ENCODE measurements at regions not wholly inside any gene's neighbourhood (a gene's known extent, or its start where the extent isn't known, plus 50 kb on each side); places are given as distances from the start of the nearest gene placed in this dataset.
A peak's percentile ranks its signal among the peaks of the same experiment; 100 is the strongest.

DNA sequence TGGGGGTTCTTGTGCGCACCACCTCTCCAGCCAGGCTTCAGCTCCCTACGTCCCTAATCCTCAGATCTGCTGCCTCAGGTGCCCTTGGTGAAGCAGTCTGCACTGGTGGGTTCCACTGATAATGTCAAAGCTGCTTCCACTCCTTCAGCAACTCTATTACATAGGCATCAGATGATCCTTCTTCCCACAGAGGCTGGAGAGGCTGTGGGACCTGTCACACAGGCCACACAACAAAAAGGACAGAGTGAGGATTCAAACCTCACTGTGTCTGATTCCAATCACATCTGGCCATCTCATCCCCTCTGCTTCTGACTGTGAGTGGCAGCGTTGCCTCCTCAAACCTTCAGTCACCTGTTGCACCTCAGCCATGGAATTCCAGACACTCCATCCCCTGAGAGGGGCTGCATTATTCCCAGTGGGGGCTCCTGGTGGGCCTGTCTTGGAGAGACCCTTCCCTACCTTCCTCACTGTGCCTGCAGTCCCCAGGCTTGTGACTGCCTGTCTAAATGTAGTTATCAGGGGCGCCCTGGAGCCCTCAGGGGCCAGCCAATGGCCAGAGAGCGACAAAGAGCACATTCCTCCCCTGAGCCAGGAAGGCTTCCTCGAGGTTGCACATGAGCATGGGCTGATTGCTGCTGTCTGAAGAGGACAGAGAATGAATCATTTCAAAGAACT lies 211.4 kb upstream of the ECI2 start:
- Histone ChIP-seq H3K36me3 (ENCODE audit: insufficient read depth) (no peaks in the 10 kb centered on the region), H3K9me2 (ENCODE audit: insufficient read depth) (no peaks in the 10 kb centered on the region), H2AFZ (peak overlapping the region; percentile 43; the same call in 1 of the 2 replicates), H3K4me1 (ENCODE audit: insufficient read depth) (no peaks in the 10 kb centered on the region), H3K4me3 (no peak overlapping the region), H3F3A (replicated peaks; ENCODE audit: low read depth) (no peaks in the 10 kb centered on the region), H3K27me3 (ENCODE audit: insufficient read depth) (no peaks in the 10 kb centered on the region), H4K20me1 (replicated peaks; ENCODE audit: insufficient read depth) (no peaks in the 10 kb centered on the region), H3K79me2 (replicated peaks; ENCODE audit: insufficient read depth) (no peaks in the 10 kb centered on the region), H3K4me2 (no peak overlapping the region), H3K27ac (ENCODE audit: low read depth) (no peak overlapping the region)
- Mint-ChIP-seq H3K4me1 (no peaks in the 10 kb centered on the region; the same call in 2 of the 3 replicates), H3K9me3 (no peaks in the 10 kb centered on the region; the same call in 2 of the 3 replicates), H3K36me3 (ENCODE audit: low read depth) (no peaks in the 10 kb centered on the region; the same call in 2 of the 3 replicates), H3K27me3 (ENCODE audit: insufficient read depth, low read depth, poor library complexity) (no peaks in the 10 kb centered on the region), H3K4me3 (no peak overlapping the region), H3K27ac (no peak overlapping the region)
- no peak for TF ChIP-seq ZNF114 (CRISPR knock-in tag; IDR thresholded peaks at IDR 0.05)
- no peak for TF ChIP-seq JUNB (IDR thresholded peaks at IDR 0.05; ENCODE audit: unreplicated experiment)
- TF ChIP-seq EZH2 (IDR thresholded peaks at IDR 0.05; ENCODE audit: low read depth, unreplicated experiment): no peak
- ATAC-seq: peak; percentile 57
- DNase-seq (ENCODE audit: low spot score): no peak

GRCh38 chr6:4345543-4345942 lies 210.2 kb upstream of the ECI2 start:
- Mint-ChIP-seq H3K4me3 (no peak overlapping the region), H3K27ac (no peak overlapping the region), H3K36me3 (ENCODE audit: low read depth) (no peaks in the 10 kb centered on the region; the same call in 2 of the 3 replicates), H3K4me1 (peaks cover 5% of the 10 kb centered on the region; the same call in 2 of the 3 replicates), H3K9me3 (no peaks in the 10 kb centered on the region; the same call in 2 of the 3 replicates), H3K27me3 (ENCODE audit: insufficient read depth, low read depth, poor library complexity) (no peaks in the 10 kb centered on the region)
- no peaks in the 10 kb centered on the region for H3K4me1 ChIP-seq (ENCODE audit: insufficient read depth)
- H3K9me2 ChIP-seq (ENCODE audit: insufficient read depth): no peaks in the 10 kb centered on the region
- no peak overlapping the region for H2AFZ ChIP-seq
- no peaks in the 10 kb centered on the region for H3K79me2 ChIP-seq (replicated peaks; ENCODE audit: insufficient read depth)
- no peak overlapping the region for H3K4me2 ChIP-seq
- DNase-seq (ENCODE audit: low spot score) (no peak), ATAC-seq (no peak)
- H4K20me1 ChIP-seq (replicated peaks; ENCODE audit: insufficient read depth): no peaks in the 10 kb centered on the region
- no peaks in the 10 kb centered on the region for H3K27me3 ChIP-seq (ENCODE audit: insufficient read depth)
- no peaks in the 10 kb centered on the region for H3F3A ChIP-seq (replicated peaks; ENCODE audit: low read depth)
- H3K27ac ChIP-seq (ENCODE audit: low read depth): no peak overlapping the region
- H3K4me3 ChIP-seq: no peak overlapping the region
- H3K36me3 ChIP-seq (ENCODE audit: insufficient read depth): no peaks in the 10 kb centered on the region
- TF ChIP-seq JUNB (IDR thresholded peaks at IDR 0.05; ENCODE audit: unreplicated experiment) (no peak), ZNF331 (CRISPR knock-in tag; IDR thresholded peaks at IDR 0.05; ENCODE audit: low read depth) (no peak), NANOG (IDR thresholded peaks at IDR 0.05; ENCODE audit: borderline replicate concordance) (no peak), ZNF114 (CRISPR knock-in tag; IDR thresholded peaks at IDR 0.05) (no peak), POLR2AphosphoS5 (IDR thresholded peaks at IDR 0.05; ENCODE audit: low read depth) (no peak), EZH2phosphoT487 (IDR thresholded peaks at IDR 0.05; ENCODE audit: unreplicated experiment) (no peak), CREB1 (CRISPR knock-in tag; IDR thresholded peaks at IDR 0.05; ENCODE audit: low read depth) (no peak), EZH2 (IDR thresholded peaks at IDR 0.05; ENCODE audit: low read depth, unreplicated experiment) (no peak), STAT1 (IDR thresholded peaks at IDR 0.05; ENCODE audit: unreplicated experiment) (no peak), ZNF462 (CRISPR knock-in tag; IDR thresholded peaks at IDR 0.05) (no peak)
- TF ChIP-seq, protein P1, sequence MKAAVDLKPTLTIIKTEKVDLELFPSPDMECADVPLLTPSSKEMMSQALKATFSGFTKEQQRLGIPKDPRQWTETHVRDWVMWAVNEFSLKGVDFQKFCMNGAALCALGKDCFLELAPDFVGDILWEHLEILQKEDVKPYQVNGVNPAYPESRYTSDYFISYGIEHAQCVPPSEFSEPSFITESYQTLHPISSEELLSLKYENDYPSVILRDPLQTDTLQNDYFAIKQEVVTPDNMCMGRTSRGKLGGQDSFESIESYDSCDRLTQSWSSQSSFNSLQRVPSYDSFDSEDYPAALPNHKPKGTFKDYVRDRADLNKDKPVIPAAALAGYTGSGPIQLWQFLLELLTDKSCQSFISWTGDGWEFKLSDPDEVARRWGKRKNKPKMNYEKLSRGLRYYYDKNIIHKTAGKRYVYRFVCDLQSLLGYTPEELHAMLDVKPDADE (IDR thresholded peaks at IDR 0.05): no peak
- TF ChIP-seq, protein P2, sequence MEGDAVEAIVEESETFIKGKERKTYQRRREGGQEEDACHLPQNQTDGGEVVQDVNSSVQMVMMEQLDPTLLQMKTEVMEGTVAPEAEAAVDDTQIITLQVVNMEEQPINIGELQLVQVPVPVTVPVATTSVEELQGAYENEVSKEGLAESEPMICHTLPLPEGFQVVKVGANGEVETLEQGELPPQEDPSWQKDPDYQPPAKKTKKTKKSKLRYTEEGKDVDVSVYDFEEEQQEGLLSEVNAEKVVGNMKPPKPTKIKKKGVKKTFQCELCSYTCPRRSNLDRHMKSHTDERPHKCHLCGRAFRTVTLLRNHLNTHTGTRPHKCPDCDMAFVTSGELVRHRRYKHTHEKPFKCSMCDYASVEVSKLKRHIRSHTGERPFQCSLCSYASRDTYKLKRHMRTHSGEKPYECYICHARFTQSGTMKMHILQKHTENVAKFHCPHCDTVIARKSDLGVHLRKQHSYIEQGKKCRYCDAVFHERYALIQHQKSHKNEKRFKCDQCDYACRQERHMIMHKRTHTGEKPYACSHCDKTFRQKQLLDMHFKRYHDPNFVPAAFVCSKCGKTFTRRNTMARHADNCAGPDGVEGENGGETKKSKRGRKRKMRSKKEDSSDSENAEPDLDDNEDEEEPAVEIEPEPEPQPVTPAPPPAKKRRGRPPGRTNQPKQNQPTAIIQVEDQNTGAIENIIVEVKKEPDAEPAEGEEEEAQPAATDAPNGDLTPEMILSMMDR (conservative IDR thresholded peaks at IDR 0.05; ENCODE audit: low read depth in 2 of 2): no peak

Data from GM23338 (cell line).